ENCODE measurements at regions not wholly inside any gene's neighbourhood (a gene's known extent, or its start where the extent isn't known, plus 50 kb on each side); places are given as distances from the start of the nearest gene placed in this dataset.
"Not testable (repeated sequence)": the region's sequence is repeated elsewhere in the genome, so short reads cannot be mapped to it uniquely, and the experiment has no call there.

DNA sequence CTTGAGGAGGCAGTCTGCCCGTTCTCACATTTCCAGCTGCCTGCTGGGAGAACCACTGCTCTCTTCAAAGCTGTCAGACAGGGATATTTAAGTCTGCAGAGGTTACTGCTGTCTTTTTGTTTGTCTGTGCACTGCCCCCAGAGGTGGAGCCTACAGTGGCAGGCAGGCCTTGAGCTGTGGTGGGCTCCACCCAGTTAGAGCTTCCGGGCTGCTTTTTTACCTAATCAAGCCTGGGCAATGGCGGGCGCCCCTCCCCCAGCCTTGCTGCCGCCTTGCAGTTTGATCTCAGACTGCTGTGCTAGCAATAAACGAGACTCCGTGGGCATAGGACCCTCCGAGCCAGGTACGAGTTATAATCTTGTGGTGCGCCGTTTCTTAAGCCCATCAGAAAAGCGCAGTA, 414.6 kb upstream of the GRIN3A start:
- H3K4me2 ChIP-seq; H3K27me3 ChIP-seq (ENCODE audit: insufficient read depth); H3K36me3 ChIP-seq (replicated peaks in 1 of 2; ENCODE audit: control insufficient read depth in 1 of 2, insufficient read depth in 2 of 2, low read length in 1 of 2); H3K9me2 ChIP-seq; H4K20me1 ChIP-seq (ENCODE audit: insufficient read depth); H2AFZ ChIP-seq (ENCODE audit: low read depth); DNase-seq; H3K9ac ChIP-seq; H3K4me3 ChIP-seq (ENCODE audit: low read depth in 2 of 2, low read length in 1 of 2); H3K9me3 ChIP-seq; H3F3A ChIP-seq (replicated peaks; ENCODE audit: insufficient read depth); H3K27ac ChIP-seq (ENCODE audit: low read depth in 2 of 2, low read length in 1 of 2); CTCF ChIA-PET; POLR2A ChIA-PET; H3K4me1 ChIP-seq (ENCODE audit: control insufficient read depth in 1 of 2, insufficient read depth in 2 of 2, low read depth in 1 of 2, low read length in 1 of 2); H3K79me2 ChIP-seq (ENCODE audit: insufficient read depth): not testable (repeated sequence)
- 0% methylated on average over 2 of the region's 12 CpGs for WGBS (ENCODE audit: low lambda C conversion rate)

DNA sequence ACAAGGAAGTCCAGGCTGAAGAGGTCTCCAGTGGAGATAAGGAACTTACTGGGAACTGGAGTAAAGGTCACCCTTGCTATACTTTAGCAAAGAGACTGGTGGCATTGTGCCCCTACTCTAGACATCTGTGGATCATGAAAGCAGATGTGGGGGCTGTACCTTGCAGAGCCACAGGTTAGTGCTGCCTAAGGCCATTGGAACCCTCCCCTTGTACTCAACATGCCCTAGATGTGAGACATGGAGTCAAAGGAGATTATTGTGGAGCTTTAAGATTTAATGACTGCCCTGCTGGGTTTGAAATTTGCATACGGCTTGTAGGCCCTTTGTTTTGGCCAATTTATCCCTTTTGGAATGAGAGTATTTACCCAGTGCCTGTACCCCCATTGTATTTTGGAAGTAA, 397.3 kb upstream of the GRIN3A start:
- Histone ChIP-seq H3K27ac (ENCODE audit: low read depth in 2 of 2, low read length in 1 of 2) (no peak overlapping the region), H3F3A (replicated peaks; ENCODE audit: insufficient read depth) (no peaks in the 10 kb centered on the region), H3K36me3 (replicated peaks in 1 of 2; ENCODE audit: control insufficient read depth in 1 of 2, insufficient read depth in 2 of 2, low read length in 1 of 2) (no peaks in the 10 kb centered on the region), H3K4me1 (ENCODE audit: control insufficient read depth in 1 of 2, insufficient read depth in 2 of 2, low read depth in 1 of 2, low read length in 1 of 2) (no peaks in the 10 kb centered on the region), H3K27me3 (ENCODE audit: insufficient read depth) (no peaks in the 10 kb centered on the region), H3K9ac (no peak overlapping the region), H4K20me1 (ENCODE audit: insufficient read depth) (no peaks in the 10 kb centered on the region), H3K9me3 (no peaks in the 10 kb centered on the region), H2AFZ (ENCODE audit: low read depth) (no peak overlapping the region), H3K4me2 (no peak overlapping the region), H3K9me2 (no peaks in the 10 kb centered on the region), H3K4me3 (ENCODE audit: low read depth in 2 of 2, low read length in 1 of 2) (no peak overlapping the region), H3K79me2 (ENCODE audit: insufficient read depth) (no peaks in the 10 kb centered on the region)
- ChIA-PET POLR2A (no interaction called here), CTCF (no interaction called here)
- WGBS (ENCODE audit: low lambda C conversion rate), result 0% methylated on average over 1 of the region's 1 CpG
- no peak for TF ChIP-seq RAD21 (IDR thresholded peaks at IDR 0.05; ENCODE audit: low read length)
- no peak for TF ChIP-seq MXI1 (IDR thresholded peaks at IDR 0.05; ENCODE audit: low read depth, low read length)
- TF ChIP-seq, protein P1, sequence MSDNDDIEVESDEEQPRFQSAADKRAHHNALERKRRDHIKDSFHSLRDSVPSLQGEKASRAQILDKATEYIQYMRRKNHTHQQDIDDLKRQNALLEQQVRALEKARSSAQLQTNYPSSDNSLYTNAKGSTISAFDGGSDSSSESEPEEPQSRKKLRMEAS (IDR thresholded peaks at IDR 0.05; ENCODE audit: low read depth), result no peak
- TF ChIP-seq, protein P2, sequence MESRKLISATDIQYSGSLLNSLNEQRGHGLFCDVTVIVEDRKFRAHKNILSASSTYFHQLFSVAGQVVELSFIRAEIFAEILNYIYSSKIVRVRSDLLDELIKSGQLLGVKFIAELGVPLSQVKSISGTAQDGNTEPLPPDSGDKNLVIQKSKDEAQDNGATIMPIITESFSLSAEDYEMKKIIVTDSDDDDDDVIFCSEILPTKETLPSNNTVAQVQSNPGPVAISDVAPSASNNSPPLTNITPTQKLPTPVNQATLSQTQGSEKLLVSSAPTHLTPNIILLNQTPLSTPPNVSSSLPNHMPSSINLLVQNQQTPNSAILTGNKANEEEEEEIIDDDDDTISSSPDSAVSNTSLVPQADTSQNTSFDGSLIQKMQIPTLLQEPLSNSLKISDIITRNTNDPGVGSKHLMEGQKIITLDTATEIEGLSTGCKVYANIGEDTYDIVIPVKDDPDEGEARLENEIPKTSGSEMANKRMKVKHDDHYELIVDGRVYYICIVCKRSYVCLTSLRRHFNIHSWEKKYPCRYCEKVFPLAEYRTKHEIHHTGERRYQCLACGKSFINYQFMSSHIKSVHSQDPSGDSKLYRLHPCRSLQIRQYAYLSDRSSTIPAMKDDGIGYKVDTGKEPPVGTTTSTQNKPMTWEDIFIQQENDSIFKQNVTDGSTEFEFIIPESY (IDR thresholded peaks at IDR 0.05; ENCODE audit: borderline replicate concordance, low read depth), result no peak
- DNase-seq, result no peak

DNA sequence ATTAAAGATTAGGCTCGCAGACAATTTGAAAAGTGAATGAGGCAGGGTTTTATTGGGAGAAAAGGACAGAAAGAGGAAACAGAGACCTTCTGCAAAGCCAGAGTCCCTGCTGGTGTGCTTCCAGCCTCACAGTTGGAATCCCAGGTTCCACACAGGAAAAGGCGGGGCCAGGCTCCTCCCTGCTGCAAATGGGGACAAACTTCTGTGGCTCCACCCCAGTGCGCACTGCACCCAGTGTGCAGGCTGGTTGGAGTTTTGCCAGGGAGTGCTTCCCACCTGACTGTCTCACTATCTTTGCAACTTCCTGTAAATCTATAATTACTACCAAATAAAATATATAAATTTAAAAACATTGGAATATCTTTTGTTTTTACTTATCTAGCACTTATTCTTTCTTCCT, 386.0 kb upstream of the GRIN3A start:
- Histone ChIP-seq H4K20me1 (ENCODE audit: insufficient read depth) (no peaks in the 10 kb centered on the region), H2AFZ (ENCODE audit: low read depth) (no peak overlapping the region), H3K27me3 (ENCODE audit: insufficient read depth) (no peaks in the 10 kb centered on the region), H3K4me2 (no peak overlapping the region), H3K27ac (ENCODE audit: low read depth in 2 of 2, low read length in 1 of 2) (no peak overlapping the region), H3K36me3 (replicated peaks in 1 of 2; ENCODE audit: control insufficient read depth in 1 of 2, insufficient read depth in 2 of 2, low read length in 1 of 2) (no peaks in the 10 kb centered on the region), H3K79me2 (ENCODE audit: insufficient read depth) (no peaks in the 10 kb centered on the region), H3K4me3 (ENCODE audit: low read depth in 2 of 2, low read length in 1 of 2) (no peak overlapping the region), H3F3A (replicated peaks; ENCODE audit: insufficient read depth) (no peaks in the 10 kb centered on the region), H3K9ac (no peak overlapping the region), H3K9me2 (no peaks in the 10 kb centered on the region), H3K9me3 (no peaks in the 10 kb centered on the region), H3K4me1 (ENCODE audit: control insufficient read depth in 1 of 2, insufficient read depth in 2 of 2, low read depth in 1 of 2, low read length in 1 of 2) (no peaks in the 10 kb centered on the region)
- TF ChIP-seq FOXM1 (IDR thresholded peaks at IDR 0.05; ENCODE audit: low read depth), result no peak
- TF ChIP-seq NFIC (IDR thresholded peaks at IDR 0.05; ENCODE audit: borderline replicate concordance), result no peak
- no peak for TF ChIP-seq ELF1 (IDR thresholded peaks at IDR 0.05)
- no peak for TF ChIP-seq TCF12 (IDR thresholded peaks at IDR 0.05)
- no peak for TF ChIP-seq SMC3 (IDR thresholded peaks at IDR 0.05; ENCODE audit: low read depth, low read length)
- TF ChIP-seq MXI1 (IDR thresholded peaks at IDR 0.05; ENCODE audit: low read depth, low read length), result no peak
- TF ChIP-seq JUND (IDR thresholded peaks at IDR 0.05), result no peak
- TF ChIP-seq, protein P1 (IDR thresholded peaks at IDR 0.05; ENCODE audit: low read depth), result no peak
- no peak for TF ChIP-seq RAD21 (IDR thresholded peaks at IDR 0.05; ENCODE audit: low read length)
- WGBS (ENCODE audit: low lambda C conversion rate), result 2% methylated on average over 3 of the region's 3 CpGs
- DNase-seq, result no peak
- POLR2A ChIA-PET, result no interaction called here
- CTCF ChIA-PET, result no interaction called here
